Fibroblast of lung (primary cell): ENCODE measurements at regions not wholly inside any gene's neighbourhood (a gene's known extent, or its start where the extent isn't known, plus 50 kb on each side); places are given as distances from the start of the nearest gene placed in this dataset.

Source experiments
- DNase-seq, 2 donors: peaks; one replicate each; pipeline versions ENCODE4 v3.0.0 to v3.0.0-alpha.2; 2010; ENCODE audit warnings: low read depth in 2 of 2
- H2AFZ ChIP-seq: 2 replicates; pipeline ENCODE4 v1.5.1; 2012; ENCODE audit warnings: low read length, control low read depth, inconsistent platforms
- H3K27ac ChIP-seq: 2 replicates; pipeline ENCODE4 v1.5.1; 2011; ENCODE audit warnings: low read length, control low read depth; ENCODE audit not compliant: insufficient read depth
- H3K27me3 ChIP-seq: 2 replicates; pipeline ENCODE4 v1.5.1; 2011; ENCODE audit warnings: mild to moderate bottlenecking, low read length; ENCODE audit not compliant: control insufficient read depth, insufficient read depth
- H3K36me3 ChIP-seq: 2 replicates; pipeline ENCODE4 v1.5.1; 2011; ENCODE audit warnings: low read length; ENCODE audit not compliant: control insufficient read depth, insufficient read depth
- H3K4me1 ChIP-seq: 2 replicates; pipeline ENCODE4 v1.5.1; 2011; ENCODE audit warnings: low read length; ENCODE audit not compliant: control insufficient read depth, insufficient read depth; ENCODE audit errors: extremely low read depth
- H3K4me2 ChIP-seq: 2 replicates; pipeline ENCODE4 v1.5.1; 2011; ENCODE audit warnings: low read length, control low read depth; ENCODE audit not compliant: insufficient read depth; ENCODE audit errors: extremely low read depth
- H3K4me3 ChIP-seq, 4 experiments: fragments of 200-600 bp in 1 of 4; sonication (generic) in 1 of 4; replicated peaks in 1 of 4; 2 replicates each; pipeline ENCODE4 v1.5.1; 2011 to 2016; ENCODE audit warnings: low read length in 4 of 4, low read depth in 3 of 4, mild to moderate bottlenecking in 3 of 4, control low read depth in 2 of 4, inconsistent platforms in 1 of 4, mixed read lengths in 1 of 4; ENCODE audit not compliant: insufficient read depth in 1 of 4; ENCODE audit errors: control extremely low read depth in 1 of 4
- H3K79me2 ChIP-seq: 2 replicates; pipeline ENCODE4 v1.5.1; 2012; ENCODE audit warnings: mild to moderate bottlenecking, low read length, inconsistent platforms; ENCODE audit not compliant: control insufficient read depth, insufficient read depth
- H3K9ac ChIP-seq: 2 replicates; pipeline ENCODE4 v1.5.1; 2011; ENCODE audit warnings: mild to moderate bottlenecking, low read length, control low read depth; ENCODE audit not compliant: insufficient read depth
- H3K9me3 ChIP-seq: 2 replicates; pipeline ENCODE4 v1.5.1; 2012; ENCODE audit warnings: low read depth, low read length; ENCODE audit not compliant: control insufficient read depth, insufficient read depth
- H4K20me1 ChIP-seq: 2 replicates; pipeline ENCODE4 v1.5.1; 2011; ENCODE audit warnings: low read length; ENCODE audit not compliant: control insufficient read depth, insufficient read depth; ENCODE audit errors: extremely low read depth
- EZH2 ChIP-seq: IDR thresholded peaks from 2 replicates; pipeline ENCODE4 v1.5.1; 2012; ENCODE audit warnings: low read length, control low read depth, mild to moderate bottlenecking; ENCODE audit errors: missing control alignments
- TF ChIP-seq, protein P1 (sequence below), 2 donors: IDR thresholded peaks in 1 of 2; conservative IDR thresholded peaks in 1 of 2; 1 replicate in 1 of 2; 2 replicates in 1 of 2; pipeline ENCODE4 v1.5.1; 2011 to 2012; ENCODE audit warnings: low read length in 2 of 2, control low read depth in 1 of 2, inconsistent platforms in 1 of 2, low read depth in 1 of 2, mild to moderate bottlenecking in 1 of 2

DNA sequence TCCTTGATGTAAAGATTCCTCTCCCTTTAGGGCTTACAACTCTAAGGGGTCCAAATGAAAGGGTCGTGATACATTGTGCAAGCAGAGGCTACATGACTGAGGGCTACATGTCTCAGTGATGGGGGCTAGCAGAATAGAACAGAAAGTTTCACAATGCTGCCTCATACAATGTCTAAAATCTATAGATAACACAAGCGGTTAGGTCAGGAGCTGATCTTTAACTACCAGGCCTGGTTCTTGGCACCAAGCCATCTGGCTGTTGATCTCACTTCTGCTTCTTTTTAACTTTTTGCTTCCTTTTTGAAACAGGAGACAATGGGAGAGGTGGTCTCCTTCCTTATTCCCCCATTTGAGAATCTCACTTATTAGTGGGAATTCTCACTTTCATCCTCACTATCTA is 710.2 kb downstream of the AMY1C start:
- Histone ChIP-seq H3K9ac (no peak overlapping the region), H3K27ac (no peak overlapping the region), H3K79me2 (no peaks in the 10 kb centered on the region), H3K27me3 (no peaks in the 10 kb centered on the region), H3K4me1 (no peaks in the 10 kb centered on the region), H3K4me2 (no peak overlapping the region), H3K36me3 (no peaks in the 10 kb centered on the region), H4K20me1 (no peaks in the 10 kb centered on the region), H2AFZ (no peak overlapping the region), H3K4me3 (no peak overlapping the region), H3K9me3 (no peaks in the 10 kb centered on the region)
- TF ChIP-seq EZH2, result no peak
- TF ChIP-seq, protein P1, sequence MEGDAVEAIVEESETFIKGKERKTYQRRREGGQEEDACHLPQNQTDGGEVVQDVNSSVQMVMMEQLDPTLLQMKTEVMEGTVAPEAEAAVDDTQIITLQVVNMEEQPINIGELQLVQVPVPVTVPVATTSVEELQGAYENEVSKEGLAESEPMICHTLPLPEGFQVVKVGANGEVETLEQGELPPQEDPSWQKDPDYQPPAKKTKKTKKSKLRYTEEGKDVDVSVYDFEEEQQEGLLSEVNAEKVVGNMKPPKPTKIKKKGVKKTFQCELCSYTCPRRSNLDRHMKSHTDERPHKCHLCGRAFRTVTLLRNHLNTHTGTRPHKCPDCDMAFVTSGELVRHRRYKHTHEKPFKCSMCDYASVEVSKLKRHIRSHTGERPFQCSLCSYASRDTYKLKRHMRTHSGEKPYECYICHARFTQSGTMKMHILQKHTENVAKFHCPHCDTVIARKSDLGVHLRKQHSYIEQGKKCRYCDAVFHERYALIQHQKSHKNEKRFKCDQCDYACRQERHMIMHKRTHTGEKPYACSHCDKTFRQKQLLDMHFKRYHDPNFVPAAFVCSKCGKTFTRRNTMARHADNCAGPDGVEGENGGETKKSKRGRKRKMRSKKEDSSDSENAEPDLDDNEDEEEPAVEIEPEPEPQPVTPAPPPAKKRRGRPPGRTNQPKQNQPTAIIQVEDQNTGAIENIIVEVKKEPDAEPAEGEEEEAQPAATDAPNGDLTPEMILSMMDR (conservative IDR thresholded peaks at IDR 0.05 in 1 of 2, IDR thresholded peaks at IDR 0.05 in 1 of 2; ENCODE audit: low read depth in 1 of 2, low read length in 2 of 2), result no peak
- DNase-seq, result no peak

DNA sequence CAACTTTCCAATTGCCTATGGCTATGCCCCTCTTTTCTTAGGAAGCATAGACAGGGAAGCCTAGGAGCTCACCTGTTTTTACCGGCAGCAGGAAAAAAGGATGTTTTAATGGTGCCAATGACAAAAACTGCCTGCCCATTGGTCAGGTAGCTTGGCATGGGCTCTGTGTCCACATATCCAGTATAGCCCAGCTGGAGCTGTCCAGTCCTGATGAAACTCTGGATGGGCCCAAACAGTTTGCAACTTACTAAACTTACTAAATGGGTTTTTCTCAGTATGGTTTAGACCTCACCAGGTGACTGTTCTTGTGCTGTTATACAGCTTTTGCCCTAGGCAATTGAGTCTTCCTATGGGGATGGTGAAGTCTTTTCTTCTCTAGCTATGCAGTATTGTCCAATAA is 711.2 kb downstream of the AMY1C start:
- Histone ChIP-seq H3K27me3 (no peaks in the 10 kb centered on the region), H3K36me3 (no peaks in the 10 kb centered on the region), H3K27ac (no peak overlapping the region), H3K4me3 (no peak overlapping the region), H2AFZ (no peak overlapping the region), H3K9me3 (no peaks in the 10 kb centered on the region), H3K4me2 (no peak overlapping the region), H4K20me1 (no peaks in the 10 kb centered on the region), H3K79me2 (no peaks in the 10 kb centered on the region), H3K9ac (no peak overlapping the region), H3K4me1 (no peaks in the 10 kb centered on the region)
- no peak for DNase-seq
- no peak for TF ChIP-seq EZH2
- TF ChIP-seq, protein P1 (conservative IDR thresholded peaks at IDR 0.05 in 1 of 2, IDR thresholded peaks at IDR 0.05 in 1 of 2; ENCODE audit: low read depth in 1 of 2, low read length in 2 of 2), result no peak

DNA sequence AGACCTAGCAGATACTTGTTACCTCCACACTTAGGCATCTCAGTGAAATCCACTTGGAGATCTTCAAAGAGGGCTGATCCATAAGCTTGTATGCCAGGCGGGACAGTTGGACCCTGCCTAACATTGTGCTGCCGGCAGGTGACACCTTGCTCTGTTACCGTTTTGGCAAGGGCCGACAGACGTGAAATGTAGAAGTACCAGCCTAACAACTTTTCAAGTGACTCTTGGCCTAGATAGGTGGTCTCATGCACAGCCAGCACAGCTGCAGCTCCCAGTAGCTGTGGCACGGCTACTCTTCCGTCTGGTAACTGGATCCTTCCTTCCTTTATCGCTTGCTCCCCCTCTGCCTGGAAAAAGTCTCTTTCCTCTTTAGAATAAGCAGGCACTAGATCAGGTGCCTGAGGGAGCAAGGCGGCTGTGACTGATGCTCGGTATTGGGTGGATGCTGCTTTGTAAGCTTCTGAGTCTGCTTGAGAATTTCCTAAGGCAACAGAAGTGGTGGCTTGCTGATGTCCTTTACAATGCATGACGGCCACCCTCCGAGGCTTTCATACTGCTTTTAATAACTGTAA is 713.5 kb downstream of the AMY1C start:
- Histone ChIP-seq H3K27me3 (no peaks in the 10 kb centered on the region), H4K20me1 (no peaks in the 10 kb centered on the region), H3K9ac (no peak overlapping the region), H3K27ac (no peak overlapping the region), H3K4me1 (no peaks in the 10 kb centered on the region), H3K9me3 (no peaks in the 10 kb centered on the region), H3K4me2 (no peak overlapping the region), H2AFZ (no peak overlapping the region), H3K4me3 (no peak overlapping the region), H3K79me2 (no peaks in the 10 kb centered on the region), H3K36me3 (no peaks in the 10 kb centered on the region)
- no peak for DNase-seq
- no peak for TF ChIP-seq EZH2
- TF ChIP-seq, protein P1 (conservative IDR thresholded peaks at IDR 0.05 in 1 of 2, IDR thresholded peaks at IDR 0.05 in 1 of 2; ENCODE audit: low read depth in 1 of 2, low read length in 2 of 2), result no peak
